ENCODE measurements at regions not wholly inside any gene's neighbourhood (a gene's known extent, or its start where the extent isn't known, plus 50 kb on each side); places are given as distances from the start of the nearest gene placed in this dataset.
"Not testable (repeated sequence)": the region's sequence is repeated elsewhere in the genome, so short reads cannot be mapped to it uniquely, and the experiment has no call there.

DNA sequence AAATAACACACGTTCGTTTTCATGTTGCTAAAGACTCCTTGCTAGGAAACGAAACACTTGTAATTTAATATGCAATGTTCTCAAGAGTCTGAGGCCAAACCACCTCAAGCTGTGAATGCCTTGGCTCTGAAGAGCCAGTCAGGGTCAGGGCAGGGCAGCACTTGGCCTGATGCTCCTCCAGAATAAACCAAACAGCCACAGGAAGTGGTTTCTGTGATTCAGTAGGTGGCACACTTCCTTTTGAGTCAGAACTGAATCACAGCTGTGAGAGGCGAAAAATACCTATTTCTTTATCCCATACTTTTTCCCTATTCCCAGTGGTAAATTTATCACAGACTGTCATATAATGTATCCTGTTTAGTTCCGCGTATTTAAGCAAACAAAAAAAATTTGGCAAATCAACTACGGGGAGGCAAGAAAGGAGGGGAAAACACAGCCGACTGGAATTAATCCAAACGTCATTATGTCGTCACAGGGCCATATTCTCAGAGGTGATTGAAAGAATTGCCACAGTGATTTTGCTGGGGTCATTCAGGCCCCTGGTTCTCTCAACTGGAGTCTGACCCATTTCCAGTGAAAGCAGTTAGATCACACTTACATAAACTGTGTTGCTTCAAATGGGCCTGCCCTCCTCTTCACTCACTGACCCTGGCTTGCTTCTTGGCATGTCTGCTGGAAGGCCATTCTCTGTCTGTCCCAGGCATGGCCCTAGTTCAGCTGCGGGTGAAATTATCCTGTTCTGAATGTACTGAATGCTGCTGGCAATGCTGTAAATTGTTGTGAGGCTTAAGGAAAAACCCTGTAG is 71.2 kb downstream of the ARRDC3 start:
- H4K20me1 ChIP-seq (ENCODE audit: insufficient read depth, low read length, poor library complexity, severe bottlenecking) = no peaks in the 10 kb centered on the region
- no peaks in the 10 kb centered on the region for H3F3A ChIP-seq (ENCODE audit: low read depth)
- H3K9me3 ChIP-seq (ENCODE audit: insufficient read depth, low read depth, low read length) = no peaks in the 10 kb centered on the region
- no peaks in the 10 kb centered on the region for H3K79me2 ChIP-seq (ENCODE audit: insufficient read depth, low read length)
- no peaks in the 10 kb centered on the region for H3K9me2 ChIP-seq (replicated peaks; ENCODE audit: low read depth, low read length)
- H3K27me3 ChIP-seq (ENCODE audit: insufficient read depth, low read length, poor library complexity, severe bottlenecking) = no peaks in the 10 kb centered on the region
- no peaks in the 10 kb centered on the region for H3K36me3 ChIP-seq (ENCODE audit: insufficient read depth, low read length)
- H3K4me1 ChIP-seq (ENCODE audit: insufficient read depth, low read length, poor library complexity, severe bottlenecking) = peaks cover 21% of the 10 kb centered on the region
- no peak for TF ChIP-seq EZH2phosphoT487 (IDR thresholded peaks at IDR 0.05; ENCODE audit: borderline replicate concordance)
- TF ChIP-seq, protein P1, sequence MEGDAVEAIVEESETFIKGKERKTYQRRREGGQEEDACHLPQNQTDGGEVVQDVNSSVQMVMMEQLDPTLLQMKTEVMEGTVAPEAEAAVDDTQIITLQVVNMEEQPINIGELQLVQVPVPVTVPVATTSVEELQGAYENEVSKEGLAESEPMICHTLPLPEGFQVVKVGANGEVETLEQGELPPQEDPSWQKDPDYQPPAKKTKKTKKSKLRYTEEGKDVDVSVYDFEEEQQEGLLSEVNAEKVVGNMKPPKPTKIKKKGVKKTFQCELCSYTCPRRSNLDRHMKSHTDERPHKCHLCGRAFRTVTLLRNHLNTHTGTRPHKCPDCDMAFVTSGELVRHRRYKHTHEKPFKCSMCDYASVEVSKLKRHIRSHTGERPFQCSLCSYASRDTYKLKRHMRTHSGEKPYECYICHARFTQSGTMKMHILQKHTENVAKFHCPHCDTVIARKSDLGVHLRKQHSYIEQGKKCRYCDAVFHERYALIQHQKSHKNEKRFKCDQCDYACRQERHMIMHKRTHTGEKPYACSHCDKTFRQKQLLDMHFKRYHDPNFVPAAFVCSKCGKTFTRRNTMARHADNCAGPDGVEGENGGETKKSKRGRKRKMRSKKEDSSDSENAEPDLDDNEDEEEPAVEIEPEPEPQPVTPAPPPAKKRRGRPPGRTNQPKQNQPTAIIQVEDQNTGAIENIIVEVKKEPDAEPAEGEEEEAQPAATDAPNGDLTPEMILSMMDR (conservative IDR thresholded peaks at IDR 0.05; ENCODE audit: low read length) = no peak
- no peak overlapping the region for H2AFZ ChIP-seq (ENCODE audit: low read length)
- H3K9ac ChIP-seq (ENCODE audit: low read depth, low read length, poor library complexity, severe bottlenecking) = no peak overlapping the region
- peak overlapping the region; percentile 55 for H3K4me3 ChIP-seq (ENCODE audit: low read length, poor library complexity, severe bottlenecking)
- H3K4me2 ChIP-seq (ENCODE audit: low read depth, low read length, poor library complexity, severe bottlenecking) = peak overlapping the region; percentile 80

DNA sequence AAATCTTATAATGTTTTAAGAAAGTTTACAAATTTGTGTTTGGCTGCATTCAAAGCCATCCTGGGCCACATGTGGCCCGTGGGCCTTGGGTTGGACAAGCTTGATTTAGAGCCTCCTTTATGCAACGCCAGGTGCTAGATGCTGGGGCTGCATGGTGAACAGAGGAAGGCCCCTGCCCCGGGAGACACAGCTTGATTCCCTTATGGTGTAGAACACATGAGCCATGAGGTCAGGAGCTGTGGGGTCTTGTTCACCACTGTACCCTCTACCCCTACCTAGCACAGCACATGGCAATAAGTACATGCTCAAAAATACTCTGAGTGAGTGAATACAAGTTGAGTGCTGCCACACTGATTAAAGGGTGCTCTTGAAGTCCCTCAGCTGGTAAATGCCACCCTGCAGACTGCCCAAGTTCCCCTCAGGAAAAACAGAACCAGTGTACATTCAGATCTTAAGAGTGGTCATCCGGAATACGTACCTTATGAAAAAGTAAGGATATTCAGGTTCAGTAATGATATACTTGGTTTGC is 71.9 kb downstream of the ARRDC3 start:
- no peaks in the 10 kb centered on the region for H3K9me3 ChIP-seq (ENCODE audit: insufficient read depth, low read depth, low read length)
- H3K27me3 ChIP-seq (ENCODE audit: insufficient read depth, low read length, poor library complexity, severe bottlenecking) = no peaks in the 10 kb centered on the region
- no peak overlapping the region for H2AFZ ChIP-seq (ENCODE audit: low read length)
- H3K36me3 ChIP-seq (ENCODE audit: insufficient read depth, low read length) = no peaks in the 10 kb centered on the region
- H3K9ac ChIP-seq (ENCODE audit: low read depth, low read length, poor library complexity, severe bottlenecking) = no peak overlapping the region
- no peak for TF ChIP-seq EZH2phosphoT487 (IDR thresholded peaks at IDR 0.05; ENCODE audit: borderline replicate concordance)
- TF ChIP-seq, protein P1 (conservative IDR thresholded peaks at IDR 0.05; ENCODE audit: low read length) = no peak
- no peaks in the 10 kb centered on the region for H3K79me2 ChIP-seq (ENCODE audit: insufficient read depth, low read length)
- H3K4me2 ChIP-seq (ENCODE audit: low read depth, low read length, poor library complexity, severe bottlenecking) = peak overlapping the region; percentile 80
- H4K20me1 ChIP-seq (ENCODE audit: insufficient read depth, low read length, poor library complexity, severe bottlenecking) = no peaks in the 10 kb centered on the region
- no peaks in the 10 kb centered on the region for H3F3A ChIP-seq (ENCODE audit: low read depth)
- no peaks in the 10 kb centered on the region for H3K9me2 ChIP-seq (replicated peaks; ENCODE audit: low read depth, low read length)
- peaks cover 21% of the 10 kb centered on the region for H3K4me1 ChIP-seq (ENCODE audit: insufficient read depth, low read length, poor library complexity, severe bottlenecking)
- peak overlapping the region; percentile 55 for H3K4me3 ChIP-seq (ENCODE audit: low read length, poor library complexity, severe bottlenecking)

DNA sequence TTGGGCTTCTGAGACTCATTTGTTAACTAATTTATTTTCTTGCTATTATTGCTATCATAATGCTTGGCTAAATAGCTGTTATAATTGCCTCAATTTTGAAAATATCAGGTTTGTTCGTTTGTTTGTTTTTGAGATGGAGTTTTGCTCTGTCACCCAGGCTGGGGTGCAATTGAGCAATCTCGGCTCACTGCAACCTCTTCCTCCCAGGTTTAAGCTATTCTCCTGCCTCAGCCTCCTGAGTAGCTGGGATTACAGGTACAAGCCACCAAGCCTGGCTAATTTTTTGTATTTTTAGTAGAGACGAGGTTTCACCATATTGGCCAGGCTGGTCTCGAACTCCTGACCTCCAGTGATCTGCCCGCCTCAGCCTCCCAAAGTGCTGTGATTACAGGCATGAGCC is 75.0 kb downstream of the ARRDC3 start:
- H3K4me2 ChIP-seq (ENCODE audit: low read depth, low read length, poor library complexity, severe bottlenecking); H2AFZ ChIP-seq (ENCODE audit: low read length); H3K9ac ChIP-seq (ENCODE audit: low read depth, low read length, poor library complexity, severe bottlenecking); H3K36me3 ChIP-seq (ENCODE audit: insufficient read depth, low read length); H3F3A ChIP-seq (ENCODE audit: low read depth); H3K9me2 ChIP-seq (replicated peaks; ENCODE audit: low read depth, low read length); H3K9me3 ChIP-seq (ENCODE audit: insufficient read depth, low read depth, low read length); H3K4me3 ChIP-seq (ENCODE audit: low read length, poor library complexity, severe bottlenecking); H3K79me2 ChIP-seq (ENCODE audit: insufficient read depth, low read length); H3K27me3 ChIP-seq (ENCODE audit: insufficient read depth, low read length, poor library complexity, severe bottlenecking); H4K20me1 ChIP-seq (ENCODE audit: insufficient read depth, low read length, poor library complexity, severe bottlenecking): not testable (repeated sequence)
- peaks cover 13% of the 10 kb centered on the region for H3K4me1 ChIP-seq (ENCODE audit: insufficient read depth, low read length, poor library complexity, severe bottlenecking)

- Histone ChIP-seq H3F3A (ENCODE audit: low read depth) (no peaks in the 10 kb centered on the region), H3K4me1 (ENCODE audit: insufficient read depth, low read length, poor library complexity, severe bottlenecking) (peaks cover 6% of the 10 kb centered on the region), H3K4me2 (ENCODE audit: low read depth, low read length, poor library complexity, severe bottlenecking) (no peak overlapping the region)
These were observed 76.1 kb downstream of the ARRDC3 start for GRCh38 chr5:91307048-91307447.

More at GRCh38 chr5:91307048-91307447, 76.1 kb downstream of the ARRDC3 start:
- no peaks in the 10 kb centered on the region for H3K27me3 ChIP-seq (ENCODE audit: insufficient read depth, low read length, poor library complexity, severe bottlenecking)
- no peak overlapping the region for H2AFZ ChIP-seq (ENCODE audit: low read length)
- H3K36me3 ChIP-seq (ENCODE audit: insufficient read depth, low read length) = no peaks in the 10 kb centered on the region
- H3K4me3 ChIP-seq (ENCODE audit: low read length, poor library complexity, severe bottlenecking) = no peak overlapping the region
- H3K9me3 ChIP-seq (ENCODE audit: insufficient read depth, low read depth, low read length) = no peaks in the 10 kb centered on the region
- H3K79me2 ChIP-seq (ENCODE audit: insufficient read depth, low read length) = no peaks in the 10 kb centered on the region
- no peak overlapping the region for H3K9ac ChIP-seq (ENCODE audit: low read depth, low read length, poor library complexity, severe bottlenecking)
- no peaks in the 10 kb centered on the region for H3K9me2 ChIP-seq (replicated peaks; ENCODE audit: low read depth, low read length)
- TF ChIP-seq, protein P1 (conservative IDR thresholded peaks at IDR 0.05; ENCODE audit: low read length) = no peak
- TF ChIP-seq EZH2phosphoT487 (IDR thresholded peaks at IDR 0.05; ENCODE audit: borderline replicate concordance) = no peak
- no peaks in the 10 kb centered on the region for H4K20me1 ChIP-seq (ENCODE audit: insufficient read depth, low read length, poor library complexity, severe bottlenecking)
